Activated CD8-positive, alpha-beta T cell treated with anti-CD3 and anti-CD28 coated beads, Interleukin-2, amount 10 ng/mL, durations not matched to agents 7 days and 5 days (primary cell): ENCODE measurements at regions not wholly inside any gene's neighbourhood (a gene's known extent, or its start where the extent isn't known, plus 50 kb on each side); places are given as distances from the start of the nearest gene placed in this dataset.
A peak's percentile ranks its signal among the peaks of the same experiment; 100 is the strongest.

Experiments used
- ATAC-seq: fragments of 150-1000 bp; cut with Tn5 transposase; one replicate; pipeline ENCODE4 v1.10.0; 2021; ENCODE audit warnings: moderate library complexity
- CTCF ChIA-PET: fragments of 350-600 bp; sonication (Branson Sonifier 250); formaldehyde crosslinking; loops from one replicate; lab custom pipeline; 2021; ENCODE audit warnings: antibody characterized with exemption; lab: Charles Lee
- POLR2A ChIA-PET: fragments of 350-600 bp; sonication (Branson Sonifier 250); formaldehyde crosslinking; loops from one replicate; lab custom pipeline; 2021; ENCODE audit warnings: antibody characterized with exemption; lab: Charles Lee
- DNase-seq: peaks from one replicate; pipeline ENCODE4 v3.0.0-alpha.2; 2020
- H3K27ac Mint-ChIP-seq: one replicate; pipeline ENCODE4 v1.8.0; 2021; ENCODE audit warnings: mild to moderate bottlenecking, mixed read lengths
- H3K27me3 Mint-ChIP-seq: one replicate; pipeline ENCODE4 v1.8.0; 2021; ENCODE audit warnings: low read depth, mixed read lengths
- H3K36me3 Mint-ChIP-seq: one replicate; pipeline ENCODE4 v1.8.0; 2021; ENCODE audit warnings: low read depth, mixed read lengths
- H3K4me1 Mint-ChIP-seq: one replicate; pipeline ENCODE4 v1.8.0; 2021; ENCODE audit warnings: low read depth, mixed read lengths
- H3K4me3 Mint-ChIP-seq: one replicate; pipeline ENCODE4 v1.8.0; 2021; ENCODE audit warnings: mild to moderate bottlenecking, mixed read lengths
- H3K9me3 Mint-ChIP-seq: one replicate; pipeline ENCODE4 v1.8.0; 2022; ENCODE audit warnings: mixed read lengths; ENCODE audit not compliant: insufficient read depth

DNA sequence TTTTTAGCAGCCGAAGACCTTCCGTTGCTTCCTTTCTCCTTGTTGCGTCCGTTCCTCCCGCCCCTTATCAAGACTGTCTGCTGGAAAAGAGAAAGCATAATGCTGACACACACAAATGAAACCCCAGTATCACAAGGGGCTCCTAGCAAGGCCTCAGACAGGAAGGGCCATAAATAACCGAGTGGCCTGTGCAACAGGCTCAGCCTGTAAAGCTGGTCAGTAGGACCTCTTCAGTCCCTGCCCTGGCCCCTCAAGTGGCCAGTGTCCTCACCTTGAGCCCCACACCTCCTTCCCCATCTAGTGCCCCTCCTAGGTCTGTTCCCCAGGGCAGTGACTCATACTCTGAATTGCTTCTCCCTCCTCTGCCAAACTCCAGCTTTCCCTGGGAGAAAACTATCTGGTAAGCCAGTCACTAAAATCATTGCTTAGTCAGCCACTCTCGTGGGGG is 174.6 kb upstream of the IL12B start:
- no peak for ATAC-seq
- H3K9me3 Mint-ChIP-seq = peaks cover 4% of the 10 kb centered on the region
- no peak overlapping the region for H3K4me3 Mint-ChIP-seq
- H3K27ac Mint-ChIP-seq = no peak overlapping the region
- H3K27me3 Mint-ChIP-seq = peaks cover 18% of the 10 kb centered on the region
- DNase-seq = no peak
- no peaks in the 10 kb centered on the region for H3K4me1 Mint-ChIP-seq
- H3K36me3 Mint-ChIP-seq = no peaks in the 10 kb centered on the region
- CTCF ChIA-PET = interaction anchor here (2.6 kb wide), 1 partner anchor 11 kb away, joined by 10 read pairs; no protein-coding TSS in a partner anchor
- POLR2A ChIA-PET = no interaction called here

DNA sequence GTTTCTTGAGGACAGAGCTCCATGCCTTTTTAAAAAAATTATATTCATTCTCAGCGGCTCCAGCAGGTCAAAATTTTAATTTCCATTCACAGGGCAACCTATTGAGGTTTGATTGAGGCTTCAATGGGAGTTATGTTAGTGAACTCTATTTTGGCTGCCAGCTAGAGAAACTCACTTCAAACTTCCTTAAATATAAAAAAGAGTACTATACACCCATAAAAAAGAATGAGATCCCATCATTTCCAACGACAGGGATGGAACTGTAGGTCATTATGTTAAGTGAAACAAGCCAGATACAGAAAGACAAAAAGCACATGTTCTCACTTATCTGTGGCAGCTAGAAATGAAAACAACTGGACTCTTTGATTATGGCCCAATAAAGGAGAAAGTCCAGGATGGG is 176.8 kb upstream of the IL12B start:
- Mint-ChIP-seq H3K9me3 (peaks cover 4% of the 10 kb centered on the region), H3K36me3 (no peaks in the 10 kb centered on the region), H3K27ac (no peak overlapping the region), H3K27me3 (peaks cover 21% of the 10 kb centered on the region), H3K4me1 (no peaks in the 10 kb centered on the region), H3K4me3 (no peak overlapping the region)
- POLR2A ChIA-PET = no interaction called here
- ATAC-seq = no peak
- CTCF ChIA-PET = interaction anchor here (1.9 kb wide), 1 partner anchor 9 kb away, joined by 8 read pairs; no protein-coding TSS in a partner anchor
- no peak for DNase-seq

DNA sequence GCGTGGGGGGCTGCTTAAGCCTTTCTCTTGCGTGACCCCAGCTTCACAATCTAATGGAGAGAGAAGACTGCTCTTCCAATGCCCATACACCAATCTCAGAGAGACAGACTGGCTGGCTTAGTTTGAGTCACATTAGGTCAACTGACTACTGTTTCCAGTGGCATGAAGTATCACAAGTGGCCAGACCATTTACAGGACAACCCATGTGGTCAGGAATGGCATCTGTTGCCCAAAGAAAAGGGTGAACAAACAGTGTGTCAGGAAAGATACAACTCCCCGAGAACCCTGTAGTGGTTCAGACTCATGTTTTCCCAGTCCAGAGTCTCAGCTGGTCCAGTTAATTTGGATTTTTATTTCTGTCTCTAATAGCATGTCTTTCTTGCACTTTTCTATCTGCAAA is 177.4 kb upstream of the IL12B start:
- CTCF ChIA-PET = no interaction called here
- no peak for ATAC-seq

DNA sequence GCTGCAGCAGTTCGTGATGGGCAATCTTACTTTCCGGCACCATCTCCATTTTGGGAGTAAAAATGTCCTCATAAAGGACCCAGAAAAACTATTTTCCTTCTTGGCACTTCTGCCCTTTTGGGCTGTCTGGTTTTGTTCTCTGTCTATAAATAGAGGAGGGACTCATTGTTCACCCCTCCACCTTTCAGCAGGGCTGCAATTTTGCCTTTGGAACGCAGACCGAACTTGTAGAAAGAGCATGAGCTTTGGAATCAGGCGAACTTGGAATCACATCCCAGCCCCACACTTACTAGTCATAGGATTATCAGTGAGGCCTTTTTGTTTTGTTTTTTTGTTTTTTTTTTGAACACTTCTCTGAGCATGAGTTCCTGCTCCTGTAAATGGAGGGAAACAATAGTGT is 178.1 kb upstream of the IL12B start:
- H3K27ac Mint-ChIP-seq = no peak overlapping the region
- no peaks in the 10 kb centered on the region for H3K36me3 Mint-ChIP-seq
- H3K9me3 Mint-ChIP-seq = peaks cover 4% of the 10 kb centered on the region
- ChIA-PET CTCF (no interaction called here), POLR2A (no interaction called here)
- peaks cover 23% of the 10 kb centered on the region for H3K27me3 Mint-ChIP-seq
- no peak overlapping the region for H3K4me3 Mint-ChIP-seq
- ATAC-seq = no peak
- DNase-seq = no peak
- H3K4me1 Mint-ChIP-seq = no peaks in the 10 kb centered on the region

More for the DNA sequence above, 177.4 kb upstream of the IL12B start:
- DNase-seq = no peak
- Mint-ChIP-seq H3K27me3 (peaks cover 23% of the 10 kb centered on the region), H3K27ac (no peak overlapping the region), H3K36me3 (no peaks in the 10 kb centered on the region), H3K9me3 (peaks cover 4% of the 10 kb centered on the region), H3K4me1 (no peaks in the 10 kb centered on the region), H3K4me3 (no peak overlapping the region)
- POLR2A ChIA-PET = no interaction called here

DNA sequence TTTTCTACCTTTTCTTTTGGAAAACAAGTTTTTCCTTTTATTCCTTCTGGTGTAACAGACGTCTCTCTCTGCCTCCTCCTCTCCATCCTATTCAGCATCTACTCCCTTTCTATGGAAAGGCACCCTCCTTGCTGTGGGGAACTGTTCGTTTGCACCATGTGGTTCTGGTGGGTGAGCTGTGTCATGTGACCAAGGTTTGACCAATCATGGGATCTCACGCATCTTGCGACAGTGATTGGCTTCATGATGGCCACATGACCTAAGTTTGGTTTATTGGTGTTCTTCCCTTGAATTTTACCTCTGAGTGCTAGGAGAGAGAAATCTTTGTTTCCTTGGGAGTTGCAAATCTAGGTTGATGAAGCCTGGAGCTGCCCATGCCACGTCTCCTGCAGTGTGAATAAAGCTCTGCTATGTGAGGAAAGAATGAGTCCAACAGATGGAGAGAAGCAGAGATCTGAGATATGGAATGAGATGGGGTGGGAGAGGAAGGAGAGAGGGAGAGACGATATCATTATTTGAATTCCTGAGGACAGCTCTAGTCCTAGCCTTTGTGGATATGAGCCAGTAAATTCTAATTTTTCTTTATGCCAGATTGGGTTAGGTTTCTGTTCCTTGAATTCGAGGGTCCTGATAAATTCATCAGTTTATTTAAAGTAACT is 178.8 kb upstream of the IL12B start:
- H3K27me3 Mint-ChIP-seq = peaks cover 19% of the 10 kb centered on the region
- ChIA-PET CTCF (no interaction called here), POLR2A (no interaction called here)
- no peak overlapping the region for H3K27ac Mint-ChIP-seq
- DNase-seq (no peak), ATAC-seq (no peak)
- no peaks in the 10 kb centered on the region for H3K4me1 Mint-ChIP-seq
- no peaks in the 10 kb centered on the region for H3K36me3 Mint-ChIP-seq
- H3K9me3 Mint-ChIP-seq = peaks cover 4% of the 10 kb centered on the region
- no peak overlapping the region for H3K4me3 Mint-ChIP-seq

DNA sequence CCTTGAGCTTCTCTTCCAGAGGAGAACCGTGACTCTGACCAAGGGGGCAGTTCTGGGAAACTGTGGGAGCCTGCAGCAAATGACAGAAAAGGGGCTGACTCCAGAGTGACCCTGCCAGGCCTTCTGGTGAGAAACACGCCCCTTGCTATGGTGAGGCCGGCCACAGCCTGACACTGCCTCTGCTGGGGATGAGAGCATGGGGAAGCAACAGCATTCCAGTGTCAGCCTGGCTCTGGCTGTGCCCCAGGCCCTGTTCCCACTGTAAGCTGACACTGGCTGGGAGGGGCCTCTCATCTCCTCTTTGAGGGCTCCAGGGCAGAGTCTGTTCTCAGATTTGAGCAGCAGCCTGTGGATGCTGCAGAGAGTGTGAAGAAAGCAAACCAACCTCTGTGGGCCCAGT is 180.0 kb upstream of the IL12B start:
- Mint-ChIP-seq H3K36me3 (no peaks in the 10 kb centered on the region), H3K27me3 (peaks cover 15% of the 10 kb centered on the region), H3K27ac (no peak overlapping the region), H3K4me1 (no peaks in the 10 kb centered on the region), H3K4me3 (no peak overlapping the region), H3K9me3 (peaks cover 4% of the 10 kb centered on the region)
- ChIA-PET CTCF (no interaction called here), POLR2A (no interaction called here)
- ATAC-seq (no peak), DNase-seq (no peak)

DNA sequence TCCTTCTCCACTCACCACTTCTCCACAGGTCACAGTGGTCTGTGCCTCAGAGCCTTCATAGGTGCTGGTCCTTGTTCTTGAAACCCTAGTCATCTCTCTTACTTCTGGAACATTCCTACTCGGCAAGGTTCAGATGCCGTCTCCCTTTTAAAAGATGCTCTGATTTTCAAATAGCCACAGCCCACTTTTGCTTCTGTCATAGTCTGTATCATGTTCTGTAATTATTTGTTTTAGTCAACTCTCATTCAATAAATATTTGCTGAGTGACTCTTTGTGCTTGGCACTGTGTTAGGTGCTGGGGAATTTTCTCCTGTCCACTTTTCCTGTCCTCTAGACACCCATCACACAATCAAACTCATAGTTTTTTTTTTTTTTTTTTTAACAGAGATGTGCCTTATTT is 181.3 kb upstream of the IL12B start:
- ChIA-PET POLR2A (no interaction called here), CTCF (no interaction called here)
- ATAC-seq = no peak
- DNase-seq = no peak
- peaks cover 4% of the 10 kb centered on the region for H3K9me3 Mint-ChIP-seq
- H3K27ac Mint-ChIP-seq = no peak overlapping the region
- H3K4me1 Mint-ChIP-seq = peaks cover 3% of the 10 kb centered on the region
- H3K27me3 Mint-ChIP-seq = peaks cover 16% of the 10 kb centered on the region
- no peaks in the 10 kb centered on the region for H3K36me3 Mint-ChIP-seq
- no peak overlapping the region for H3K4me3 Mint-ChIP-seq

DNA sequence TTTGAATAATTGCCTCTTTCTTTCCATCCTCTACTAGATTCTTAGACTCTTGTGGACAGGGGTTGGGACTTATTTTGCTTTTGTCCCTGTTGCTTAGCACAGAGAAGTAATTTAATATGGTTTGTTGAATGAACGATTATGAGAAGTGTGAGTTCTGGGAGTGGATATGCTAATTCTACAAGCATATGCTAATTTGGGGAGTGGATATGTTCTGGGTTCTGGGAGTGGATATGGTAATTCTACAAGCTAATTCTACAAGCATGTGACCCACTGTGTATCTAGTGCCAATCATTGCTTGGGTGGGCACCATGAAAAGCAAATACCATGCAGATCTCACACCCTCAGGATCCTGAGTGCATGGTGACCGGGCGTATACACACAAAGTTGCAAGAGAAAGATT is 181.8 kb upstream of the IL12B start:
- Mint-ChIP-seq H3K4me3 (no peak overlapping the region), H3K36me3 (no peaks in the 10 kb centered on the region), H3K27me3 (peaks cover 16% of the 10 kb centered on the region), H3K9me3 (peaks cover 2% of the 10 kb centered on the region), H3K4me1 (peaks cover 3% of the 10 kb centered on the region), H3K27ac (no peak overlapping the region)
- ChIA-PET CTCF (no interaction called here), POLR2A (no interaction called here)
- no peak for ATAC-seq
- DNase-seq = no peak

DNA sequence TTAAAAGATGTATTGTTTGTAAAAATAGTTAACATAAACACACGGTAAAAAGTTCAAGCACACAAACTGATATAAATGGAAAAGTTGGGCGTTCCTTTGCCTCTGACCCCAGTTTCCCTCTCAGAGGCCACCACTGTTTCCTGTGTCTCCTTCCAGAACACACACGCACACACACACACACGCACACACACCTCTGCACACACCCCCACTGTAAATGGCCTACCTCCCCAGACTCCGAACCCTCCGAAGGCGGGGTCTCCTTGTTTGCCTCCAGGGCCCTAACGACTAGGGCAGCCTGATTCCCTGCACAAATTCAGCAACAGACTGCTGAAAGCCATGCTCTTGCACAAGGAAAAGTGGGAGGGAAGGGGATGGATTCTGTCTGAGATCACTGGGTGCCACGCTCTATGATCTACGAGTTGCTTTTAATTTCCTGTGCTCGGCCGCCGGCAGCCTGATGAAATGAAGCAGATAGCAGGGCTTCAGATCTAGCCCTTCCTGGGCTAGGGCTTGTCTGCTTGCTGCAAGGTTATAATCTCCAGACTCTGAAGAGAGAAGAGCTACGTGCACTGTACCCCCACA is 184.0 kb upstream of the IL12B start:
- ATAC-seq (no peak), DNase-seq (no peak)
- Mint-ChIP-seq H3K4me1 (peaks cover 3% of the 10 kb centered on the region), H3K36me3 (no peaks in the 10 kb centered on the region), H3K27ac (no peak overlapping the region), H3K27me3 (peaks cover 8% of the 10 kb centered on the region), H3K4me3 (no peak overlapping the region), H3K9me3 (no peaks in the 10 kb centered on the region)
- ChIA-PET POLR2A (no interaction called here), CTCF (interaction anchor here (0.9 to 3.6 kb wide), 3 partner anchors 10 to 473 kb away, joined by 3 to 17 read pairs (median 10); no protein-coding TSS in a partner anchor)

DNA sequence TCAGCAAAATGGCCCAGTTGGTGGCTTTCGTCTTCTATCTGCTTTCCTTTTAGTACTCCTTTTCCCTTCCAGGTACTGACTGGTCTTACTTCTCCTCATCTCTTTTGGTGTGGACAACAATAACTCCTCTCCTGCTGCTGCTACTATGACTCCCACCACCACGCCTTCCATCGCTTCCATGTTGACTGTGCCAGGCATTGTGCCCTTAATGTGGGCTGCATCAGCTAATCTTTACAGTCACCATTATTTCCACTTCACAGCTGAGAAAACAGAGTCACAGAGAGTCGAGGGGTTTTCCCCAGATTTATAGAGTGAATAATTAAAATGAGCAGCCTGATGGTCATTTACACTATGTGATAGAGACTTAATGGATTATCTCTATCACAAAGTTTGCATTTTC is 184.9 kb upstream of the IL12B start:
- Mint-ChIP-seq H3K9me3 (no peaks in the 10 kb centered on the region), H3K36me3 (no peaks in the 10 kb centered on the region), H3K27ac (no peak overlapping the region), H3K4me3 (no peak overlapping the region), H3K4me1 (peaks cover 3% of the 10 kb centered on the region), H3K27me3 (peaks cover 8% of the 10 kb centered on the region)
- ATAC-seq (no peak), DNase-seq (no peak)
- ChIA-PET CTCF (interaction anchor here (1.7 to 3.6 kb wide), 3 partner anchors 9 to 472 kb away, joined by 8 to 17 read pairs (median 10); no protein-coding TSS in a partner anchor), POLR2A (no interaction called here)

DNA sequence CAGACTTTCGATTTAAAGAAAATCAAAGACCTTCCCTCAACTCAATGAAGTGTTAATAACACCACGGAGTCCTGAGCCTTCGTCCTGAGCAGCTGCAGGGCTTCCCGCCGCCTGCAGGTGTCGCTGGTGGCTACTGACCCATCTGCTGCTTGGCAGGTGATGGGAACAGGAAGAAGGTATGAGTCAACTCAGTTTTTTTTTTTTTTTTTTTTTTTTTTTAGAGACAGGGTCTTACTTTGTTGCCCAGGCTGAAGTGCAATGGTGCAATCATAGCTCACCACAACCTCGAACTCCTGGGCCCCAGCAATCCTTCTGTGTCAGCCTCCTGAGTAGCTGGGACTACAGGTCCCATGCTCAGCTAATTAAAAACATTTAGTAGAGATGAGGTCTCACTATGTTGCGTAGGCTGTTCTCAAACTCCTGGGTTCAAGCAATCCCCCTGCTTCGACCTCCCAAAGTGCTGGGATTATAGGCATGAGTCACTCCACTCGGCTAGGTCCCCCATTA is 185.7 kb upstream of the IL12B start:
- H3K4me1 Mint-ChIP-seq = peaks cover 3% of the 10 kb centered on the region
- POLR2A ChIA-PET = no interaction called here
- H3K36me3 Mint-ChIP-seq = no peaks in the 10 kb centered on the region
- H3K27ac Mint-ChIP-seq = no peak overlapping the region
- CTCF ChIA-PET = interaction anchor here (0.8 to 3.6 kb wide), 7 partner anchors 10 to 474 kb away, joined by 3 to 17 read pairs (median 3); no protein-coding TSS in a partner anchor
- H3K9me3 Mint-ChIP-seq = no peaks in the 10 kb centered on the region
- peak; percentile 84 for ATAC-seq
- H3K27me3 Mint-ChIP-seq = peaks cover 8% of the 10 kb centered on the region
- DNase-seq = peak; percentile 80
- H3K4me3 Mint-ChIP-seq = no peak overlapping the region

DNA sequence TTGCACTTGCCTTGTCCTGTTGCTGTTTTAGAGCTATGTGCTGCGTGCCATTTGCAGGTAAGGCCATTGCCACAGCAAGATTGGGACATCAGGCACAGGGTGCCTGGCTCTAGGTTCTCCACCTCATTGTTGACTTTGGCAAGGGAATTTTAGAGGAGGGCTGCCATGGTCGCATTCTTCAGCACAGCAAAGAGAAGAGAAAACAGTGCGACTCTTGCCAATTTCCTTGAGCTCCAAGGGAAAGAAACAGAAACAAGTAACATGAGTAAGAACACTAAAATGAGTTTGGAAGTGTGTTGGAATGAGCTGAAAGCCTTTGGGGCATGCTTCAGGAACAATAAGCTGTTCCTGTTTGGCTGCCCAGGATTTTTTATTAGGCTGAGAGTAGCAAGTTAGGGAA is 188.1 kb upstream of the IL12B start:
- ATAC-seq (no peak), DNase-seq (no peak)
- Mint-ChIP-seq H3K36me3 (no peaks in the 10 kb centered on the region), H3K9me3 (no peaks in the 10 kb centered on the region), H3K4me3 (no peak overlapping the region), H3K4me1 (peaks cover 3% of the 10 kb centered on the region), H3K27me3 (peaks cover 7% of the 10 kb centered on the region), H3K27ac (no peak overlapping the region)
- ChIA-PET CTCF (no interaction called here), POLR2A (no interaction called here)
